HG03025 (cell line): ENCODE measurements at regions not wholly inside any gene's neighbourhood (a gene's known extent, or its start where the extent isn't known, plus 50 kb on each side); places are given as distances from the start of the nearest gene placed in this dataset.
"Not testable (repeated sequence)": the region's sequence is repeated elsewhere in the genome, so short reads cannot be mapped to it uniquely, and the experiment has no call there.

ENCODE experiments used
- ATAC-seq: cut with Tn5 transposase; IDR thresholded peaks from one replicate; pipeline ENCODE4 v1.9.1; 2021; ENCODE audit warnings: mild to moderate bottlenecking, moderate library complexity; ENCODE audit not compliant: unreplicated experiment, low FRiP score

DNA sequence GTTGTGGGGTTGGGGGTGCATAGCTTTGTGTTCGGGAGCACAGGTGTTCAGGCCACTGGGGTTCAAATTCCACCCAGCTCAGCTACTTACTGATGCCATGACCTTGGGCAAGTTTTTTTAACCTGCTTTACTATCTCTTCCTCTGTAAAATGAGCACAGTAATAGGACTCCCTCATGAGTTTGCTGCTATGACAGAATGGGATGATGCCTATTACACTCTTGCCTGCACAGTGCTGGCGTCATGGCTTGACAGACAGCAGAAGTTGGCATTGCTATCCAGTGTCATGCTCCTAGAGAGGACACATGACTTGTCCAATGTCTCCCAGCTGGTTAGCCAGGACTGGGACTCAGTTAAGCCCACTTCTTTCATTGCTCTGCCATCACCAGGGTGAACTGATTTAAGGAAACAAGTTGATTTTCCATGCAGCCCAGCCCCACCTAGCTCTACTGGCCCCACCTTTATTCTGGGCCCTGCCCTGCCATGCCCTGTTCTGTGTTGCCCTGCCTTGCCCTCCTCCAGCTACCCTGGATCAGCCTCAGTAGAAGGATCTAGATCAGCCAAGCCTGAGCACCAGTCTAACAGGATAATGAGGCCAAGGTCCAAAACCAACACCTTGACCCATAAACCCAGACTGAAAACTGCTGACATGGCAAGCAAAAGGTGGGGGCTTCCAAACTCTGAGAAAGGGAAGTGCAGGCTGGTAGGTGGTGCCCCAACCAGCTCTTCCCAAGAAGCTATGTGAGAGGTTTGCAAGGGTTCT lies 155.8 kb upstream of the ATP11B start:
- no peak for ATAC-seq

DNA sequence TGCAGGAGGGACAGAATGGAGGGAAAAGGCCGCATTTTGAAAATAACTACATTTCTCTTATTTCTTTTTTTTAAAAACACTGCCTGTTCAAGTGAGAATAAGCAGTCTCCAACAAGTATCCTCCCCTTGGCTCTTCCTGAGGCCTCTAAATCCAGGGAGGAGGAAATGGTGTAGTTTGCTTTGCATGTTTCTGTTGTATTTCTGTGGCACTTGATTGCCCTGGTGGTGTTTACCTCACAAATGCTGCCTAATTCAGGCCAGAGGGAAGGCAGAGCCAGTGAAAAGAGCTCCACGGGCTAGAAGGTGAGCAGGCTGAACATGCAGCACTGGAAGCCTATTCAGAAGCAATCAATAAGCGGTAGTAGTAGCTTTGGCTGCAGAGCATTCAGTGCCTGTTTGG lies 149.3 kb upstream of the ATP11B start:
- no peak for ATAC-seq

DNA sequence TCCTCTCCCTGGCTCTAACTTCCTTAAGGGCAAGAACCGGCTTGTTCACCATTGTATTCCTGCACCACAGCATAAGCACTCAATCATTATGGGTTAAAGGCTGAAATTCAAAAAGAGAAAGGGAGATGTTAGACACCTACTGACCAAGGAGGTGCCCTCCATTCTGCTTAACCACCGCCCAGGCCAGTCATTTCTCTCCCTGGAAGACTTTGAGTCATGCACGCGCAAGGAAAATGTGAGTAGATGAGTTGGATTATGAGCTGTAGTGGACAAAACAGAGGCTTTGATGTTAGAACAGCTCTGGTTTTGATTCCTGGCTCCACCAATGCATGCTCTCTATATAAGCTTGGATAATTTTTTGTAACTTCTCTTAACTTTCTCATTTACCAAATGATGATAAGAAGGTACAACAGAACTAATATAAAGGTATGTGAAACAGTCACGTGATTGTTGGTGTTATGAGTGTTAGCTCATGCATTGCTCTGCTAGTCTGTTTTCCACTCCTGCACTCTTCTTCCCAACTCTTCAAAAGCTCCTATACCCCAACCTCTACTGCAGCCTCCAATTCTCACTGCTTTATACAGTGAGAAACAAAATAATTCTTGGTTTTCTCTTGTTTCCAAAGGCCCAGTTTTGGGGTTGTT lies 148.4 kb upstream of the ATP11B start:
- no peak for ATAC-seq

DNA sequence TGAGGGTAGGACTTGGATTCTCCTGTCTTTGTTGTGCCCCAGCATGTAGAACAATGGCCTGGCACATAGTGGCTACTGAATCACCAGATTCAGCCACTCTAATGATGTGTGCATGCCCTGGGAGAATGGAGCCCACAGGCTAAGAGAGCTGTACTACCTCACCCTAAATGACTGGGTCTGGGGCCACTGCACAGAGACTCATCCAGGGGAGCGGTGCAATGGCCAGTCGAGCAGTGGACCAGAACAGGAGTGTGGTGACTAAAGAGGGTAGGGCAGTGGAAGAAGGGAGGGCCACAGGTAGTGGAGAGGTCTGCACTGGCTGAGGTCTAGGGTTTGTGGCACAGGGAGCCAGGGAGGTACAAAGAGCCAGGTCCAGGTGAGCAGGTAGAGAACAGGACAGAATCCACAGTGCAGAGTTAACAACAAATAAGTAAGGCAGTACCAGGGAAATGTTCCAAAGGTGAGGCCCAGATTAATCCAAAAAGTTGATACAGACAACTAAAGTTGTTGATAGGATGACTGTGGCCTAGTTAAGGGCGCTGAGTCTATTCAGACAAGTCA lies 142.7 kb upstream of the ATP11B start:
- no peak for ATAC-seq

DNA sequence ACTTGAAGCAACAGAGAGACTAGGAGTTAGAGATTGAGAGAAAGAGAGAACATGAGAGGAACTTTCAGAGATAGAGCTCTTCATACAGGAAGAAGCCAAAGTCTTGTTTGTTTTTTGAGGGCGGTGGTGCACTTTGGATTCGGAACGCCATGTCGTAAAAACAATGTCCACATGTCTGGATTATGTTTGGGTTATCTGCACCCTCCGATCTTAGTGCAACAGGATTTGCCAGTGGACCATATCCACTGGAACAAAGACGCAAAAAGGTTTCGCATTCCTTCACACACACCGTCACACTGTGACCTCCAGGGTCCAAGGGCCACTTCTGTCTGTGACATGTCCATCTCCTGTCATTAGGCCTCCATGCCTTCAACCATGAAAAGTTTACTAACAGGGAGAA lies 141.8 kb upstream of the ATP11B start:
- no peak for ATAC-seq

DNA sequence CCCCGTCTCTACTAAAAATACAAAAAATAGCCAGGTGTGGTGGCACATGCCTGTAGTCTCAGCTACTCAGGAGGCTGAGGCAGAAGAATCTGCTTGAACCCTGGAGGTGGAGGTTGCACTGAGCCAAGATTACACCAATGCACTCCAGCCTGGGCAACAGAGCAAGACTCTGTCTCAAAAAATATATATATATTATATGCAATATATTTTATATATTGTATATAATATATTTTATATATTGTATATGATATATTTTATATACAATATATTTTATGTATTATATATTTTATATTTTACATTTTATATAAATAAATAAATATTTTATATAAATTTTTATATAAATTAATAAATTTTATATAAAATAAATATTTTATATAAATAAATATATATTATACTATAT lies 140.2 kb upstream of the ATP11B start:
- not testable (repeated sequence) for ATAC-seq

DNA sequence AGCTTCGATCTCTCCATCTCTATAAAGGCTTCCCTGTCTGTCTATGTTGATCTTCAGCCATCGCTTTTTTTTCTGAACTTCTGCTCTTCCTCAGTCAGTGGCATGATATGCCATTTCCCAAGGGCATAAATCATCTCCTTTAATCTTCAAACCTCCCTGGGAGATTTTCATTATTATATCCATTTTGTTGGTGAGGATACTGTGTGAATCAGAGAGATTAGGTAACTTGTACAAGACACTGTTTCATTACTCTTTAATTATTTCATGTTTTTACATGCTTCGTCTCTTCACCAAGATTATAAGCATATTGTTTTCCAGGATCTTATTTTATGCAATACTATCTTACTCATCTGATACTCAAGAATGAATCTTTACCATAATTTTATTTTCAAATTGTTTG lies 124.8 kb upstream of the ATP11B start:
- ATAC-seq = no peak

DNA sequence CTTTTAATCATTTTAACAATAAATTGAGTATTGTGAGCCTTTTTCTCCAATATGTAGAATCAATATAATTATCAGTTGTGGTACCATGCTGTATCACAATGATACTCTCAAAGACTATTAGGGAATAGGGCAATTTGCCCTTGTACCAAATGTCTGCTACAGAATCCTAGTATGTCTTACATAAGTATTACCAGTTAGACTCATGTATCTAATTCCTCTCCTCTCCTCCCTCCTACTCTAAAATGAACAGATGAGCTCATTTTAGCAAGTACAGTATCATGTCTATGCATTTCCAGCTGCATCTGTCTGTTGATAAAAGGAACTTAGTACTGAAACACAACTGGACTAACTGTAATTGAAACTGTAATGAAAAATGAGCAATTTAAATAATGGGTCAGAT lies 124.3 kb upstream of the ATP11B start:
- ATAC-seq = no peak

DNA sequence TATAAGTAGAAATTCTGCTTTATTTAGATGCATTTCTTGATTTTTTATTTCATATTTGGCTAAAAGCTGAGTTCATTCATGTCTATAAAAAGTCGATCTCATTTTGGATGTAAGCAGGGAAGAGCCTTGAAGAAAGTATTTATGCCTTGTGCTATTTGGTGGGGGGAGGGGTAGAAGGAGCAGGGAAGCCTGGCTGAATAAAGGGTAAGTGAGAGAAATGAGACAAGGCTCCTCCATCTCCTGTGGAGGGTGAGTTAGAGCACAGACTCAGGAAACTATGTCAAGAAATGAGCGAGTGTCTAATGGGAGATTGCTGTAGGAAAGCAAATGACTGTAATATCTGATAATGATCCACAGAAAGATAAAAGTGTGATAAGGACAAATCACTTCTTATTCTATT lies 121.8 kb upstream of the ATP11B start:
- ATAC-seq = no peak

DNA sequence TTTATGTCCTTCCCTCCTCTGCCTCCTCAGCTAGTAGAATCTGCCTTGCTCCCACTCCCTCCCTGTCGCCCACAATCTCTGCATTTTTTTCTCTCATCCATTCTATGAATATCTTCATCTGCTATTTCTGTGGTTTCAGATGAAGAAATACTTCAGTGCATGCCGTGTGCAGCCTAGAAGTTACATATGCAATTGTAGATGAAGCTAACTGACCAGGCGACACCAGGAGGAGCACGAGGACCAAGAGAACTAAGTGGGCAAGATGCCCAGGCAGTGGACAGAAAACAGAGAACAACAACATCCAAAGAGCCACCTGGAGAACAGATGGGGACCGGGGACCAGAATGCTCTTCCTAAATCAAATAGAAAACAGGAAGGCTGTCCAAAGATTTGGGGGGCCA lies 121.4 kb upstream of the ATP11B start:
- ATAC-seq = no peak

DNA sequence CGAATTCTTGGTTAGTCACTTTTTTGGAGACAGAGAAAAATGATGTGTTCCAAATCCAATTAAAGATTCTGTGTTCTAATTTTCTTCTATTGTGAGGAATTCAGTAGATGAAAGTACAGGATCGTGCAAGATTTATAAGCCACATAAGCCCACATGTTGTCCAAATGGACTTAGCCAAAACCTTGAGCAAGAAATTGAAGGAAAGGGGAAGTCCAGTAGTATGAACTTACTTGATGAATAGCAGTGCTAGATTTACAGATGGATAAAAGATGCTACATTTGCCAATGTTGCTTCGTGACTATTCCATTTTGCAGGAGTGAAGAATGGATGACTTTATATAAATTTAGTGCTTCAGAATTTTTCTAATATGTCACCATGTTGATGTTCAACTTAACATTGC lies 120.0 kb upstream of the ATP11B start:
- ATAC-seq = no peak

DNA sequence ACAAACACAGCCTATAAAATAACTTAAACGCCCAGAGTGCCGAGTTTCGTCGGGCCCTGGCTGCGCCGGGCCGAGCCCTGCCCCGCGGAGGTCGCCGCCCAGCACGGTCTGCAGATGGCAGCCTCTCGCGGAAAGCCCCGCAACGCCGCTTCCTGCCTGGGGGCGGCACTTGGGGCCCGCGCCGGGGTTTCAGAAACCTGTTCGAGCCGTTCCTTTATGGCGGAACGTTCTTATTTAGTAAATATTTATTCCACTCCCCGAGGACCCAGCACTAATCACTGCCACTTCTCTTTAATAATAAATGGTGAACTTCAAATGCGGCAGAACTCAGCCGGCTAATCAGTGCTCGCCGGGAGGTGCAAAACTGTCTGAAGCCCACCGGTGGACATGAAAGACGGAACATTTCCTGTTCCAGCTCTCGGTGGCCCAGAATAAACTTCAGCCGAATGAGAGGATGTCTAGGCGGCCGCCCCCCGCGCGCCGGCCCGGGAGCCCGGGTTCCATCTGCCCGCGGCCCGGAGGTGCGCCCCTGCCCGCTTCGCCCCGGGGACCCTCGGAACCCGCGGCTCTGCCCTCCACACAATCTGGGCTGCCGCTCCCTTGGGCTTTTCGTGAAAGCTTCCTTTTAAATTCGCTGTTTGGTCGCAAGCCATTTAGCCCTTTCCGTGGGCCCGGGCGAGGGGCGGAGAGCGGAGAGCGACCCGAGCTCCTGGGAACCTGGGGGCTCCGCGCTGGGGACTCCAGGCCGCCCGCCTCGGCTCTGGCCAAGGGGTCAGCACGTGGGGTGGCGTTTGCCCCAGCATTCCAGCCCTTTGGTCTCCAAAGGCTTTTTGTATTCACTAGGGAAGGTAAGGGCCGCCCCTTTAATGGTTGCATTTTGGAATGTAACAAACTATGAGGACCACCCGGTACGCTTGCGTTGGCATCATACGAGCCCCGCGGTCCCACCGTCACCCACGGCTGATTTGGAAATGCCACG lies 110.8 kb upstream of the ATP11B start:
- ATAC-seq = peak; percentile 87

DNA sequence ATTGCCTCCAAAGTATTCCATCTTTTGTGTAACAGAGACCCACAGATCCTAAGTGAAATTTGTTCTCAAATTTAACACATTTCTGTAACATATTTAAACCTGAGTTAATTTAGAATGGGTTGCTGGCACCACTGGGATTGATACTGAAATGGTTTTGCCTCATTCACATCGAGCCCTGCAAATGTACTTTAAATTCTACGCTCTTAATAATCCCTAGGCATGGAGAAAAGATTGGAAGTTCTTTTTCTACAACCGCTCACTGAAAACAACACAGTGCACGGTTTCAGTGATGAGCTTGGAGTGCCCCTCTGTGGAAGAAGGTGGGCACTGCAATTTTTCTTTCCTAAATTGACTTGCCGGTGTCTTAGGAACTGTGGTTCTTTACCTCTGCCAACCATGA lies 109.9 kb upstream of the ATP11B start:
- no peak for ATAC-seq

DNA sequence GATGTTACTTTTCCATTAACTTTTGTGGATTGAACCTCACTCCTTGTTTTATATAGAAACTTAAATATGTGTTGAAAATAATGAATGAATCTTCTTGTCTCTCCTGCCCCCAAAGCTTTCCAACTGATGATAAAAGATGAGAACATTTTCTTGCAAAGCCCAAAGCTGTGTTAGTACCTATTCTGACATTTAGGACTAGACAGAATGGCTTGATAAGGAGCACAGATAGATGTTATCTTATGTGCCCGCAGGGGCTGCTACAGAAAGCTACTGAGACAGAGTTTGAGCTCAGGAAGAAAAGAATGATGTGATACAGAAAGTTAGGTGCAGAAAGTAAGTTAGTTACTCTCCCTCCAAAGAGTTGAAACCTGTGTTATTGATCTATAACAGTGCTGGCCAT lies 109.4 kb upstream of the ATP11B start:
- ATAC-seq = no peak

DNA sequence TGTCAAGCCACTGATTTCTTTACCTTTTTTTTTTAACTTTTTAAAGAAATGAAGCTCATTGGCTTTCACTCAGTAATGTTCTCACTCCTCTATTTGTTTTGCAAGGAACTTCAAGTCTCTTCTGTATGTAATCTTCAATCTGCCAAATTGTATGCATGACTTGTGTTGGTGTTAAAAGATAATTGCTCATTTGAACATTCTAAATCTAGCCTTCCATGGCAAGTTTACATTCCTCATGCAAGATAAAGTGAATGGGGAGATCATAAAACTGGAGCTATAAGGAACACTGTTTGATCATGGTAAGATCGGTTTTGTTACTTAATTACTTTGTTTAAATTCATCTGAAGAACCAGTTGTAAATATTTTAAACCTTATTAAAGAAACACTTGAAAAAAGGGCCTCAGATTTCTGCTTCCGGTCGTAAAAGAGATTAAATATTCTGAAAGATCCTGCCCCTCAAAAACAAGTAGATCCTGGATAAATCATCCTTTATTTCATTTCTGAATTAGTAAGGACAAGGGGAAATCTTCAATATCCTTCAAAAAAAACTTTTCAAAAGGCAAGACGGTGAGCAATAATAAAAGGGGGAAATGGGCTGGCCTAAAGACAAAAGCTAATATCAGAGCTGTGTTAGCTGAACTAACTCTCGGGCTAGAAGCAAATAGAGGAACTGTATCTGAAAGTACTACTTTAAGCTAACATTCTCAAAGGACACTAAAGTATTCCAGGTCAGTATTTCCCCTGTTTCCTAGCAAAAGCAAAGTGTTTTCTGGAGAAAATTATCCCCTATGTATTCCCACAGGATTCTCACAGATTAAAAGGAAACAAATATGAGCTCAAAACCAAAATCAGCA lies 107.0 kb upstream of the ATP11B start:
- ATAC-seq = no peak

DNA sequence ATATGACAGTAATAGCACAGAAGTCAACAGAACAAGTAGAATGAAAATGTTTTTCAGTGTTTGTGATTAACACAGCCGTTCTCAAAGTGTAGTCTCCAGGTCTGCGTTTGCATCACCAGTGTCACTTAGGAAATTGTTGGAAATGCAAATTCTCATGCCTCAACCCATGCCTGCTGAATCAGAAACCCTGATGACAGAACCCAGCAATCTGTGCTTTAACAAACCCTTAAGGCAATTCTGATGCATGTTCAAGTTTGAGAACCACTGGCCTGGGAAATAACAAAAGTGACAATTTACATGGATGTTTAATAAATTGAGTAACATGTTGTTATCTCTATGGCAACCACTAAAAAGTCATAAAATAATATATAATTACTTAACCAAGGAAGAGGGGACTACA lies 103.1 kb upstream of the ATP11B start:
- no peak for ATAC-seq

DNA sequence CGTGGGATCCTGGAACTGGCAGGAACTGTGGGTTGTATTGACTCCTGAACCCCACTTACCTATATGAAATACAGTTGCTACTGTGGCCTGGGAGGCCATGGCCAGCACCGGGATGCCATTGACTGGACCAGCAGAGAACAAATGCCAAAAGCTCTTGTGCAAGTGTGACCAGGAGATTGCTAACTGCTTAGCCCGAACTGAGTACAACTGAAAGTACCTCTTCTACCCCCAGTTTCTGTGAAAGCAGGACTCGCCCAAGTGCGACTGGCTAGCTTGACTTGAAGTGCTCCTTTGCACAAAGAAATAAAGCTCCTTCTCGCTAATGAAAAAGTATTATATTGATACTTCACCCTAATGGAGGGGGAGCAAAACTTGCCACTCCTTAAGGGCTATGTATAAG lies 101.3 kb upstream of the ATP11B start:
- peak; percentile 68 for ATAC-seq

DNA sequence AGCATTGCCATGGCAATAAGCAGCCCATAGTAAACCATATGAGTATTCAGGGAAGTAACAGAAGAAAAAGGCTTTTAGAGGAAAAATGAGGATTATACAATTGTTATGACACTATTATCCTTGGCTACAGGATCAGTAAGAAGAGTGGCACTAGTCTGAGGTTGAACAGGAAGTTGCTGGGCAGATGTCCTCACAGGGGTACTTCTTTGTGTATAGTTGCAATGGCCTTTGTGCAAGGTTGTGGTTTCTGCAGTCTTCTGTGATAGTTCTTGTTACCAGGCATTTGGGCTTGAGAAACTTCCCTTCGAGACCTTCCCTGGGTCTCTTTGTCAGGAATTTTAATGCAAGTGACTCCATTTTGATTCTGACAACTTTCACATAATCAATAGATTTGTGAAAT lies 100.6 kb upstream of the ATP11B start:
- ATAC-seq = no peak

DNA sequence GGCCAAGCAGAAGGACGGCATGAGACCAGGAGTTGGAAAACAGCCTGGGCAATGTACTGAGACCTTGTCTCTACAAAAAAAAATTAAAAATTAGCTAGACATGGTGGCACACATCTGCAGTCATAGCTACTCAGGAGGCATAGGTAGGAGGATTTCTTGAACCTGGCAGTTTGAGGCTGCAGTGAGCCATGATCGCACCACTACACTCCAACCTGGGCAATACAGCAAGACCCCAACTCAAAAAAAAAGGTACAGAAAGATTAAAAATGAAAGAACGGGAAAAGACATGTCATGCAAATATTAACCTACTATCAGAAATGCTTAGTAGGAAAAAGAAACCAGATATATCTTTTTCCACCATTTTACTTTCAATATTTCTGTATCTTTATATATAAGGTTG lies 99.6 kb upstream of the ATP11B start:
- no peak for ATAC-seq

DNA sequence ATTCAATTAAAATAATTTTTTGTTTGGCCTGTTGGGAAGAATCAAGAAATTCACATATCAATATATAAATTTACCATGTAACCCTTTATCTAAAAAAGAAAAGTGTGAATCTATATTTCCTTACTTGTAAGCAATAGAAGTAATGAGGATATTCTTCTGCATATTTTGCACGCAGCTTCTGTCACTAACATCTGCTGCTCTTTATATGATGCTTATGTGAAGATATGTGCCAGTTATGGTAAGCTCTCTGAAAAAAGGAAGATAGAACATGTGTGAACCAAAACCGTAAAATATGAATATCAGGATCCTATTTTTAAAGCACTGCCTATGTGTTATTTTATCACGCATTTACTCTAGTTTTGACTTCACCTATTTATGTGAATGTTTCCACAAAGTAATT lies 96.4 kb upstream of the ATP11B start:
- ATAC-seq = no peak
